Frontal cortex (tissue), 3 donors: ENCODE measurements at regions not wholly inside any gene's neighbourhood (a gene's known extent, or its start where the extent isn't known, plus 50 kb on each side); places are given as distances from the start of the nearest gene placed in this dataset.

Experiments used
- DNase-seq, 2 donors: peaks; one replicate each; pipeline ENCODE4 v3.0.0; 2012; ENCODE audit warnings: low spot score in 2 of 2
- FAIRE-seq: peaks from 2 replicates; lab custom pipeline; 2012; peaks lifted over from hg19 to GRCh38; lab: Jason Lieb, UNC
- donor health status: control.
- donor health status: control.
- donor health status: control.

- FAIRE-seq (no peak), DNase-seq (no peak)
These were observed 222.7 kb upstream of the ZMIZ1 start for GRCh38 chr10:78846071-78846470.

- no peak for FAIRE-seq
These were observed 222.0 kb upstream of the ZMIZ1 start for GRCh38 chr10:78846760-78847159.

GRCh38 chr10:78847485-78847884 is 221.3 kb upstream of the ZMIZ1 start:
- DNase-seq (no peak), FAIRE-seq (no peak)

More at GRCh38 chr10:78846760-78847159, 222.0 kb upstream of the ZMIZ1 start:
- DNase-seq, result peak in 1 of 2 donors; percentile 10

GRCh38 chr10:78849115-78849514 is 219.7 kb upstream of the ZMIZ1 start:
- no peak for DNase-seq
- no peak for FAIRE-seq

- DNase-seq, result no peak
- no peak for FAIRE-seq
These were observed 219.0 kb upstream of the ZMIZ1 start for GRCh38 chr10:78849731-78850130.

- DNase-seq (no peak), FAIRE-seq (no peak)
These were observed 217.9 kb upstream of the ZMIZ1 start for GRCh38 chr10:78850644-78851435.

- no peak for FAIRE-seq
These were observed 217.1 kb upstream of the ZMIZ1 start for GRCh38 chr10:78851647-78852046.

GRCh38 chr10:78852466-78853240 is 216.1 kb upstream of the ZMIZ1 start:
- DNase-seq, result no peak
- no peak for FAIRE-seq

More at GRCh38 chr10:78851647-78852046, 217.1 kb upstream of the ZMIZ1 start:
- DNase-seq, result no peak

- DNase-seq (no peak), FAIRE-seq (no peak)
These were observed 214.9 kb upstream of the ZMIZ1 start for GRCh38 chr10:78853864-78854263.

GRCh38 chr10:78856421-78856820 is 212.3 kb upstream of the ZMIZ1 start:
- FAIRE-seq (no peak), DNase-seq (peak; percentile 31 to 50)

GRCh38 chr10:78857193-78857592 is 211.6 kb upstream of the ZMIZ1 start:
- FAIRE-seq, result no peak
- DNase-seq, result no peak

- FAIRE-seq (no peak), DNase-seq (no peak)
These were observed 209.5 kb upstream of the ZMIZ1 start for GRCh38 chr10:78859266-78859665.

- DNase-seq (no peak), FAIRE-seq (no peak)
These were observed 209.0 kb upstream of the ZMIZ1 start for GRCh38 chr10:78859769-78860168.

- no peak for DNase-seq
- FAIRE-seq, result no peak
These were observed 208.4 kb upstream of the ZMIZ1 start for GRCh38 chr10:78860260-78860914.

GRCh38 chr10:78861529-78862327 is 207.0 kb upstream of the ZMIZ1 start:
- no peak for FAIRE-seq

GRCh38 chr10:78862328-78862640 is 206.5 kb upstream of the ZMIZ1 start:
- DNase-seq (no peak), FAIRE-seq (no peak)

More at GRCh38 chr10:78861529-78862327, 207.0 kb upstream of the ZMIZ1 start:
- no peak for DNase-seq

- FAIRE-seq (no peak), DNase-seq (no peak)
These were observed 205.4 kb upstream of the ZMIZ1 start for GRCh38 chr10:78863140-78863905.

- FAIRE-seq (no peak), DNase-seq (no peak)
These were observed 204.9 kb upstream of the ZMIZ1 start for GRCh38 chr10:78863906-78864239.

- DNase-seq (no peak), FAIRE-seq (no peak)
These were observed 203.8 kb upstream of the ZMIZ1 start for GRCh38 chr10:78864761-78865537.
